ENCODE measurements at regions not wholly inside any gene's neighbourhood (a gene's known extent, or its start where the extent isn't known, plus 50 kb on each side); places are given as distances from the start of the nearest gene placed in this dataset.

GRCh38 chr6:19150307-19150706, 686.9 kb upstream of the ID4 start:
- TF ChIP-seq CTCF (conservative IDR thresholded peaks at IDR 0.05; ENCODE audit: control insufficient read depth, insufficient read depth, low read depth, low read length): no peak
- no peak overlapping the region for H3K4me3 ChIP-seq (ENCODE audit: control insufficient read depth, low read depth, low read length)
- DNase-seq (ENCODE audit: low read depth): no peak

- peak; percentile 20 for DNase-seq (ENCODE audit: low read depth)
- no peak overlapping the region for H3K4me3 ChIP-seq (ENCODE audit: control insufficient read depth, low read depth, low read length)
- TF ChIP-seq CTCF (conservative IDR thresholded peaks at IDR 0.05; ENCODE audit: control insufficient read depth, insufficient read depth, low read depth, low read length): no peak
Measured at GRCh38 chr6:19153270-19153980, 683.7 kb upstream of the ID4 start.

- H3K4me3 ChIP-seq (ENCODE audit: control insufficient read depth, low read depth, low read length): no peak overlapping the region
- no peak for TF ChIP-seq CTCF (conservative IDR thresholded peaks at IDR 0.05; ENCODE audit: control insufficient read depth, insufficient read depth, low read depth, low read length)
- DNase-seq (ENCODE audit: low read depth): no peak
Measured at GRCh38 chr6:19153981-19154295, 683.2 kb upstream of the ID4 start.

GRCh38 chr6:19156443-19156842, 680.7 kb upstream of the ID4 start:
- no peak overlapping the region for H3K4me3 ChIP-seq (ENCODE audit: control insufficient read depth, low read depth, low read length)
- DNase-seq (ENCODE audit: low read depth): no peak
- TF ChIP-seq CTCF (conservative IDR thresholded peaks at IDR 0.05; ENCODE audit: control insufficient read depth, insufficient read depth, low read depth, low read length): no peak

GRCh38 chr6:19157486-19157885, 679.7 kb upstream of the ID4 start:
- H3K4me3 ChIP-seq (ENCODE audit: control insufficient read depth, low read depth, low read length): no peak overlapping the region
- no peak for DNase-seq (ENCODE audit: low read depth)
- no peak for TF ChIP-seq CTCF (conservative IDR thresholded peaks at IDR 0.05; ENCODE audit: control insufficient read depth, insufficient read depth, low read depth, low read length)

GRCh38 chr6:19158586-19158985, 678.6 kb upstream of the ID4 start:
- no peak for DNase-seq (ENCODE audit: low read depth)
- TF ChIP-seq CTCF (conservative IDR thresholded peaks at IDR 0.05; ENCODE audit: control insufficient read depth, insufficient read depth, low read depth, low read length): no peak
- H3K4me3 ChIP-seq (ENCODE audit: control insufficient read depth, low read depth, low read length): no peak overlapping the region

- peak; percentile 5 for DNase-seq (ENCODE audit: low read depth)
- no peak overlapping the region for H3K4me3 ChIP-seq (ENCODE audit: control insufficient read depth, low read depth, low read length)
- no peak for TF ChIP-seq CTCF (conservative IDR thresholded peaks at IDR 0.05; ENCODE audit: control insufficient read depth, insufficient read depth, low read depth, low read length)
Measured at GRCh38 chr6:19159089-19159488, 678.1 kb upstream of the ID4 start.

All from fibroblast of mammary gland (primary cell).